ENCODE measurements at regions not wholly inside any gene's neighbourhood (a gene's known extent, or its start where the extent isn't known, plus 50 kb on each side); places are given as distances from the start of the nearest gene placed in this dataset.

GRCh38 chr10:36450380-36450779 is 675.0 kb upstream of the ANKRD30A start:
- dilution Hi-C loops (cut with HindIII; ENCODE audit: low sequenced_read_pairs, unreplicated experiment), result no loop called here

More at GRCh38 chr10:36450380-36450779, 675.0 kb upstream of the ANKRD30A start:
- 0 out of 3 replicates have a peak overlapping the region, but pooled peaks have one; percentile 2 for H2BK15ac ChIP-seq (ENCODE audit: low read depth, low read length)
- peak overlapping the region; percentile 39 for H2BK120ac ChIP-seq (ENCODE audit: low read depth, low read length)
- in situ Hi-C loops (cut with MboI; ENCODE audit: low sequenced_read_pairs) (no loop called here), intact Hi-C loops (cut with micrococcal nuclease) (no loop called here)
- peak overlapping the region; percentile 32; the same call in 1 of the 2 replicates for H3K14ac ChIP-seq (replicated peaks; ENCODE audit: low read depth, low read length)
- ATAC-seq (ENCODE audit: low read depth), result peak; percentile 85
- no peak overlapping the region for H2AK5ac ChIP-seq (ENCODE audit: low read depth, low read length)
- no CpG with 5 or more reads among the region's 8 CpGs for WGBS, 2 experiments (ENCODE audit: extremely low coverage in 2 of 2, insufficient read length in 1 of 2)
- BruUV-seq (replicated peaks), result no TSS peak
- peak overlapping the region; percentile 47 for H2AFZ ChIP-seq (replicated peaks; ENCODE audit: low read length, poor library complexity)
- H2AK9ac ChIP-seq (replicated peaks; ENCODE audit: low read depth, low read length, poor library complexity), result no peak overlapping the region
- H3K56ac ChIP-seq (ENCODE audit: extremely low read depth, insufficient read depth, low read length), result peak overlapping the region; percentile 2; the same call in 1 of the 2 replicates
- no peak overlapping the region for H3K4me3 ChIP-seq (ENCODE audit: insufficient read depth, low read depth, low read length)
- peak; percentile 83 for DNase-seq
- H3K18ac ChIP-seq (ENCODE audit: low read depth, low read length), result 0 out of 2 replicates have a peak overlapping the region, but pooled peaks have one; percentile 3
- peak overlapping the region; percentile 49; the same call in 1 of the 2 replicates for H2BK20ac ChIP-seq (ENCODE audit: low read depth, low read length)
- H4K20me1 ChIP-seq (ENCODE audit: insufficient read depth, low read length), result no peaks in the 10 kb centered on the region
- no peaks in the 10 kb centered on the region for H3K36me3 ChIP-seq (ENCODE audit: control insufficient read depth, insufficient read depth, low read length)
- H3K27me3 ChIP-seq (ENCODE audit: control insufficient read depth, insufficient read depth, low read length), result no peaks in the 10 kb centered on the region
- H3K9me3 ChIP-seq (ENCODE audit: control insufficient read depth, insufficient read depth, low read length), result no peaks in the 10 kb centered on the region
- POLR2A ChIA-PET (ENCODE audit: unreplicated experiment), result no interaction called here
- peak overlapping the region; percentile 14 for H2BK5ac ChIP-seq (ENCODE audit: low read depth, low read length, poor library complexity, severe bottlenecking)
- no peaks in the 10 kb centered on the region for H3K79me1 ChIP-seq (ENCODE audit: low read depth in 1 of 2, low read length in 2 of 2)
- CTCF ChIA-PET, result interaction anchor here (0.6 kb wide), 2 partner anchors 237 to 329 kb away, joined by 3 to 4 read pairs; no protein-coding TSS in a partner anchor
- H3K9me1 ChIP-seq (ENCODE audit: insufficient read depth, low read length), result peaks cover 3% of the 10 kb centered on the region; the same call in 1 of the 2 replicates
- peak overlapping the region; percentile 2; the same call in 1 of the 2 replicates for H4K5ac ChIP-seq (ENCODE audit: low read depth, low read length)
- no peak for TF ChIP-seq USF2 (IDR thresholded peaks at IDR 0.05; ENCODE audit: low read depth, low read length)
- peak; percentile 33; the same call in 1 of the 2 replicates for TF ChIP-seq FOS (IDR thresholded peaks at IDR 0.05; ENCODE audit: low read depth, low read length)
- TF ChIP-seq, protein P1, sequence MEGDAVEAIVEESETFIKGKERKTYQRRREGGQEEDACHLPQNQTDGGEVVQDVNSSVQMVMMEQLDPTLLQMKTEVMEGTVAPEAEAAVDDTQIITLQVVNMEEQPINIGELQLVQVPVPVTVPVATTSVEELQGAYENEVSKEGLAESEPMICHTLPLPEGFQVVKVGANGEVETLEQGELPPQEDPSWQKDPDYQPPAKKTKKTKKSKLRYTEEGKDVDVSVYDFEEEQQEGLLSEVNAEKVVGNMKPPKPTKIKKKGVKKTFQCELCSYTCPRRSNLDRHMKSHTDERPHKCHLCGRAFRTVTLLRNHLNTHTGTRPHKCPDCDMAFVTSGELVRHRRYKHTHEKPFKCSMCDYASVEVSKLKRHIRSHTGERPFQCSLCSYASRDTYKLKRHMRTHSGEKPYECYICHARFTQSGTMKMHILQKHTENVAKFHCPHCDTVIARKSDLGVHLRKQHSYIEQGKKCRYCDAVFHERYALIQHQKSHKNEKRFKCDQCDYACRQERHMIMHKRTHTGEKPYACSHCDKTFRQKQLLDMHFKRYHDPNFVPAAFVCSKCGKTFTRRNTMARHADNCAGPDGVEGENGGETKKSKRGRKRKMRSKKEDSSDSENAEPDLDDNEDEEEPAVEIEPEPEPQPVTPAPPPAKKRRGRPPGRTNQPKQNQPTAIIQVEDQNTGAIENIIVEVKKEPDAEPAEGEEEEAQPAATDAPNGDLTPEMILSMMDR (conservative IDR thresholded peaks at IDR 0.05; ENCODE audit: low read depth, low read length), result no peak
- no peak for TF ChIP-seq CHD1 (IDR thresholded peaks at IDR 0.05; ENCODE audit: low read depth, low read length)
- TF ChIP-seq POLR2A (IDR thresholded peaks at IDR 0.05; ENCODE audit: low read depth, low read length), result peak; percentile 32; the same call in 1 of the 2 replicates
- TF ChIP-seq MAFK (IDR thresholded peaks at IDR 0.05; ENCODE audit: low read depth, low read length), result no peak
- TF ChIP-seq SMC3 (IDR thresholded peaks at IDR 0.05; ENCODE audit: low read depth, low read length), result no peak
- no peak for TF ChIP-seq CEBPB (IDR thresholded peaks at IDR 0.05; ENCODE audit: low read depth, low read length)
- no peak for TF ChIP-seq RCOR1 (IDR thresholded peaks at IDR 0.05; ENCODE audit: insufficient replicate concordance, low read length)
- no peak for TF ChIP-seq RFX5 (IDR thresholded peaks at IDR 0.05; ENCODE audit: low read depth, low read length)
- TF ChIP-seq BHLHE40 (IDR thresholded peaks at IDR 0.05; ENCODE audit: low read depth, low read length), result no peak
- TF ChIP-seq MXI1 (IDR thresholded peaks at IDR 0.05; ENCODE audit: borderline replicate concordance, low read depth, low read length), result no peak
- no peak for TF ChIP-seq RAD21 (IDR thresholded peaks at IDR 0.05; ENCODE audit: low read length)
- no peak for TF ChIP-seq ELK1 (IDR thresholded peaks at IDR 0.05; ENCODE audit: borderline replicate concordance, low read depth, low read length)
- no peak for TF ChIP-seq NFE2L2 (IDR thresholded peaks at IDR 0.05; ENCODE audit: low read depth, low read length)
- no peak for TF ChIP-seq MAZ (IDR thresholded peaks at IDR 0.05; ENCODE audit: borderline replicate concordance, low read depth, low read length)
- H3K23ac ChIP-seq (ENCODE audit: low read depth, low read length), result no peak overlapping the region
- H4K91ac ChIP-seq (ENCODE audit: insufficient read depth, low read depth, low read length), result peak overlapping the region; percentile 7; the same call in 1 of the 2 replicates
- peaks cover 5% of the 10 kb centered on the region; the same call in 1 of the 2 replicates for H3K4me1 ChIP-seq (ENCODE audit: control insufficient read depth, insufficient read depth, low read length)
- H3K9ac ChIP-seq (ENCODE audit: low read depth, low read length), result no peak overlapping the region
- peak overlapping the region; percentile 0; the same call in 1 of the 2 replicates for H3K27ac ChIP-seq (ENCODE audit: insufficient read depth, low read length)
- H3K4ac ChIP-seq (ENCODE audit: low read depth, low read length), result peak overlapping the region; percentile 25; the same call in 1 of the 2 replicates
- peak overlapping the region; percentile 44 for H3K4me2 ChIP-seq (ENCODE audit: low read depth, low read length)
- H4K8ac ChIP-seq (ENCODE audit: low read depth in 2 of 2, low read length in 2 of 2), result peak overlapping the region; percentile 9 to 16

All from IMR-90 (cell line).